ENCODE measurements at regions not wholly inside any gene's neighbourhood (a gene's known extent, or its start where the extent isn't known, plus 50 kb on each side); places are given as distances from the start of the nearest gene placed in this dataset.

GRCh38 chr11:23201936-23202522 is 341.8 kb upstream of the CCDC179 start:
- DNase-seq (ENCODE audit: low read depth, low spot score) (no peak), FAIRE-seq (no peak)
- no peaks in the 10 kb centered on the region for H3K36me3 ChIP-seq (ENCODE audit: control insufficient read depth in 2 of 2, extremely low read depth in 1 of 2, insufficient read depth in 2 of 2, low read length in 2 of 2)
- no peaks in the 10 kb centered on the region for H3K27me3 ChIP-seq (ENCODE audit: control insufficient read depth, extremely low read depth, insufficient read depth, low read length)
- no peak overlapping the region for H3K4me3 ChIP-seq (ENCODE audit: control insufficient read depth in 2 of 3, extremely low read depth in 1 of 3, insufficient read depth in 2 of 3, low read depth in 1 of 3, low read length in 3 of 3)
- dilution Hi-C loops (cut with MboI; ENCODE audit: extremely low pct_ligation_motif_present, low sequenced_read_pairs) = no loop called here
- H3K4me1 ChIP-seq (ENCODE audit: control insufficient read depth, extremely low read depth, insufficient read depth, low read length) = no peaks in the 10 kb centered on the region
- H4K20me1 ChIP-seq (ENCODE audit: control insufficient read depth, extremely low read depth, insufficient read depth, low read length) = no peaks in the 10 kb centered on the region
- no peak overlapping the region for H3K4me2 ChIP-seq (ENCODE audit: control insufficient read depth, extremely low read depth, insufficient read depth, low read depth, low read length)
- no peaks in the 10 kb centered on the region for H3K9me1 ChIP-seq (ENCODE audit: control insufficient read depth, extremely low read depth, insufficient read depth, low read length)
- no peaks in the 10 kb centered on the region for H3K79me2 ChIP-seq (ENCODE audit: control insufficient read depth, insufficient read depth, low read length)
- no peak overlapping the region for H3K9ac ChIP-seq (ENCODE audit: control insufficient read depth, extremely low read depth, insufficient read depth, low read length)
- TF ChIP-seq CTCF (optimal IDR thresholded peaks at IDR 0.05 in 1 of 3, IDR thresholded peaks at IDR 0.05 in 1 of 3, conservative IDR thresholded peaks at IDR 0.05 in 1 of 3; ENCODE audit: extremely low read depth in 1 of 3, insufficient read depth in 2 of 3, low read length in 3 of 3) (no peak), EZH2 (IDR thresholded peaks at IDR 0.05; ENCODE audit: low read length) (no peak)
- no peak overlapping the region for H2AFZ ChIP-seq (ENCODE audit: control insufficient read depth, low read length)
- peaks cover 8% of the 10 kb centered on the region for H3K9me3 ChIP-seq (ENCODE audit: control insufficient read depth, low read depth, low read length)
- H3K27ac ChIP-seq (ENCODE audit: control insufficient read depth, insufficient read depth, low read length) = no peak overlapping the region

- H3K9me1 ChIP-seq (ENCODE audit: control insufficient read depth, extremely low read depth, insufficient read depth, low read length) = no peaks in the 10 kb centered on the region
- H3K4me2 ChIP-seq (ENCODE audit: control insufficient read depth, extremely low read depth, insufficient read depth, low read depth, low read length) = no peak overlapping the region
- H3K9ac ChIP-seq (ENCODE audit: control insufficient read depth, extremely low read depth, insufficient read depth, low read length) = no peak overlapping the region
- no peak overlapping the region for H3K27ac ChIP-seq (ENCODE audit: control insufficient read depth, insufficient read depth, low read length)
- no peak overlapping the region for H3K4me3 ChIP-seq (ENCODE audit: control insufficient read depth in 2 of 3, extremely low read depth in 1 of 3, insufficient read depth in 2 of 3, low read depth in 1 of 3, low read length in 3 of 3)
- dilution Hi-C loops (cut with MboI; ENCODE audit: extremely low pct_ligation_motif_present, low sequenced_read_pairs) = no loop called here
- peaks cover 8% of the 10 kb centered on the region for H3K9me3 ChIP-seq (ENCODE audit: control insufficient read depth, low read depth, low read length)
- FAIRE-seq = no peak
- DNase-seq (ENCODE audit: low read depth, low spot score) = no peak
- no peaks in the 10 kb centered on the region for H3K4me1 ChIP-seq (ENCODE audit: control insufficient read depth, extremely low read depth, insufficient read depth, low read length)
- H3K79me2 ChIP-seq (ENCODE audit: control insufficient read depth, insufficient read depth, low read length) = no peaks in the 10 kb centered on the region
- H3K27me3 ChIP-seq (ENCODE audit: control insufficient read depth, extremely low read depth, insufficient read depth, low read length) = no peaks in the 10 kb centered on the region
- H4K20me1 ChIP-seq (ENCODE audit: control insufficient read depth, extremely low read depth, insufficient read depth, low read length) = no peaks in the 10 kb centered on the region
- H2AFZ ChIP-seq (ENCODE audit: control insufficient read depth, low read length) = no peak overlapping the region
- no peaks in the 10 kb centered on the region for H3K36me3 ChIP-seq (ENCODE audit: control insufficient read depth in 2 of 2, extremely low read depth in 1 of 2, insufficient read depth in 2 of 2, low read length in 2 of 2)
- TF ChIP-seq EZH2 (IDR thresholded peaks at IDR 0.05; ENCODE audit: low read length) (no peak), CTCF (optimal IDR thresholded peaks at IDR 0.05 in 1 of 3, IDR thresholded peaks at IDR 0.05 in 1 of 3, conservative IDR thresholded peaks at IDR 0.05 in 1 of 3; ENCODE audit: extremely low read depth in 1 of 3, insufficient read depth in 2 of 3, low read length in 3 of 3) (no peak)
These were observed 342.3 kb upstream of the CCDC179 start for GRCh38 chr11:23202611-23203010.
